GM23248 (cell line): ENCODE measurements at regions not wholly inside any gene's neighbourhood (a gene's known extent, or its start where the extent isn't known, plus 50 kb on each side); places are given as distances from the start of the nearest gene placed in this dataset.

Source experiments
- DNase-seq: peaks from one replicate; pipeline ENCODE4 v3.0.0-alpha.2; 2015
- H2AFZ ChIP-seq: fragments of 200-600 bp; sonication (generic); 2 replicates; pipeline ENCODE4 v1.6.1; 2016; ENCODE audit warnings: antibody characterized with exemption
- H3F3A ChIP-seq: fragments of 200-600 bp; sonication (generic); 2 replicates; pipeline ENCODE4 v1.6.1; 2016; ENCODE audit warnings: mild to moderate bottlenecking, antibody characterized with exemption, mixed run types; ENCODE audit not compliant: insufficient read depth
- H3K27ac ChIP-seq: fragments of 200-600 bp; sonication (generic); 2 replicates; pipeline ENCODE4 v1.5.1; 2016; ENCODE audit warnings: mild to moderate bottlenecking
- H3K27me3 ChIP-seq: fragments of 200-600 bp; sonication (generic); replicated peaks from 2 replicates; pipeline ENCODE4 v1.6.1; 2016; ENCODE audit warnings: mild to moderate bottlenecking; ENCODE audit not compliant: insufficient read depth
- H3K36me3 ChIP-seq: fragments of 200-600 bp; sonication (generic); 2 replicates; pipeline ENCODE4 v1.6.1; 2016; ENCODE audit warnings: low read depth, mild to moderate bottlenecking
- H3K4me1 ChIP-seq: fragments of 200-600 bp; sonication (generic); 2 replicates; pipeline ENCODE4 v1.6.1; 2016; ENCODE audit warnings: mild to moderate bottlenecking; ENCODE audit not compliant: insufficient read depth
- H3K4me2 ChIP-seq: fragments of 200-600 bp; sonication (generic); one replicate; pipeline ENCODE4 v1.6.1; 2016; ENCODE audit warnings: mild to moderate bottlenecking; ENCODE audit not compliant: unreplicated experiment
- H3K4me3 ChIP-seq: fragments of 200-600 bp; sonication (generic); 2 replicates; pipeline ENCODE4 v1.5.1; 2016; ENCODE audit warnings: mild to moderate bottlenecking
- H3K79me2 ChIP-seq: fragments of 200-600 bp; sonication (generic); 2 replicates; pipeline ENCODE4 v1.6.1; 2016; ENCODE audit warnings: mild to moderate bottlenecking; ENCODE audit not compliant: insufficient read depth
- H3K9ac ChIP-seq: fragments of 200-600 bp; sonication (generic); 2 replicates; pipeline ENCODE4 v1.6.1; 2016; ENCODE audit warnings: mild to moderate bottlenecking
- H3K9me2 ChIP-seq: fragments of 200-600 bp; sonication (generic); 2 replicates; pipeline ENCODE4 v1.6.1; 2016; ENCODE audit warnings: mixed run types, mild to moderate bottlenecking, moderate library complexity; ENCODE audit not compliant: insufficient read depth
- H3K9me3 ChIP-seq: fragments of 200-600 bp; sonication (generic); one replicate; pipeline ENCODE4 v1.6.1; 2017; ENCODE audit warnings: low read depth
- H4K20me1 ChIP-seq: fragments of 200-600 bp; sonication (generic); 2 replicates; pipeline ENCODE4 v1.6.0; 2016; ENCODE audit not compliant: insufficient read depth
- EZH2 ChIP-seq: fragments of 200-600 bp; sonication (generic); IDR thresholded peaks from 2 replicates; pipeline ENCODE4 v1.6.1; 2018; ENCODE audit warnings: antibody characterized with exemption, mild to moderate bottlenecking; ENCODE audit not compliant: insufficient read depth, poor library complexity, severe bottlenecking
- EZH2phosphoT487 ChIP-seq: fragments of 200-600 bp; sonication (generic); IDR thresholded peaks from 2 replicates; pipeline ENCODE4 v1.6.1; 2018; ENCODE audit warnings: antibody characterized with exemption, moderate library complexity, mild to moderate bottlenecking, low read depth; ENCODE audit not compliant: insufficient read depth
- WGBS, 2 experiments: methylation state at CpG; one replicate each; pipeline ENCODE4 v1.1.6; 2015 to 2017; ENCODE audit warnings: low lambda C conversion rate in 2 of 2, low coverage in 1 of 2; ENCODE audit errors: missing lambda C conversion rate in 2 of 2; 5-methylcytosine and 5-hydroxymethylcytosine counted together
- in situ Hi-C: fragments of 300-500 bp; cut with MboI; formaldehyde crosslinking; loops from 2 replicates; pipeline ENCODE4 v1.15.0; 2020

DNA sequence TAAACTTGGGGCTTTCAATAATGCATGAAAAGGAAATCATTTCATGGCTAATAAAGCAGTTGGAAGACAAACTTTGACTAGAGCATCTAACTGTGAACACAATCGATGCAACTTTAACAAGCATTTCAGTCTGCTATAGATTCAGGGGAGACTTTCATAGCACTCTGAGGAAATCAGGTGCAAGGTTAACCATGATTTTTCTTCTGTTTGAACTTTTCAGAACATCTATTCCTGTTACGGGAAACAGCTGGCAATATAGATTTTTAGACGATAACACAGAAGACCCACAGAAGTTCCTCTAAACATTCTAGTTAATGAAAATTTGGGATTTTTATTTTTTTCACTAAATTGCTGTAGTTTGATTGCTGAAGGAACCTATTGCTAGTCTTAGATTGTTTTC is 177.3 kb downstream of the TRIM33 start:
- Histone ChIP-seq H3K27ac (no peak overlapping the region), H3K4me1 (no peaks in the 10 kb centered on the region), H3K36me3 (no peaks in the 10 kb centered on the region), H4K20me1 (no peaks in the 10 kb centered on the region), H3K9me3 (no peaks in the 10 kb centered on the region), H3K4me3 (no peak overlapping the region), H3K79me2 (no peaks in the 10 kb centered on the region), H2AFZ (no peak overlapping the region), H3K9me2 (no peaks in the 10 kb centered on the region), H3K27me3 (peaks cover 30% of the 10 kb centered on the region), H3F3A (no peaks in the 10 kb centered on the region), H3K9ac (no peak overlapping the region), H3K4me2 (no peak overlapping the region)
- 85 to 89% methylated on average over 3 of the region's 3 CpGs for WGBS, 2 experiments
- in situ Hi-C loops, result no loop called here
- TF ChIP-seq EZH2 (no peak), EZH2phosphoT487 (no peak)
- no peak for DNase-seq

DNA sequence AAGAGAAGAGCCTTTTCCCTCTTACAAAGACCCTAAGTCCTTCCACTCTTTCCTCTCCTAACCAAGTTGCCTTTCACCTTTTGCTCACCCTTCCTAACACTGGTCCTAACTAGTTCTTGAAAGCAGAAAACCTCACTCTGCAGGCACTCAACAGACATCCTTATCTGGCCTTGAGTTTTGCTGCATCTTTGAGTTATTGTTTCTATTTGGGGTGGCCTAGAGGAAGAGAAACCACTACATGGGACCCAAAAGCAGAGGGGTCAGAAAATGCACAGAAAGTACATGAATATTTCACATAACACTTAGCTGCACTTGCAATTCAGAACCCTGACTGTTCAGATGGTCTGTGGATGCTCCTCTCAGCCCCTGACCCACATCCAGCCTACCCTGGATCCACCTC is 178.3 kb upstream of the SYT6 start:
- H3K79me2 ChIP-seq, result no peaks in the 10 kb centered on the region
- in situ Hi-C loops, result no loop called here

DNA sequence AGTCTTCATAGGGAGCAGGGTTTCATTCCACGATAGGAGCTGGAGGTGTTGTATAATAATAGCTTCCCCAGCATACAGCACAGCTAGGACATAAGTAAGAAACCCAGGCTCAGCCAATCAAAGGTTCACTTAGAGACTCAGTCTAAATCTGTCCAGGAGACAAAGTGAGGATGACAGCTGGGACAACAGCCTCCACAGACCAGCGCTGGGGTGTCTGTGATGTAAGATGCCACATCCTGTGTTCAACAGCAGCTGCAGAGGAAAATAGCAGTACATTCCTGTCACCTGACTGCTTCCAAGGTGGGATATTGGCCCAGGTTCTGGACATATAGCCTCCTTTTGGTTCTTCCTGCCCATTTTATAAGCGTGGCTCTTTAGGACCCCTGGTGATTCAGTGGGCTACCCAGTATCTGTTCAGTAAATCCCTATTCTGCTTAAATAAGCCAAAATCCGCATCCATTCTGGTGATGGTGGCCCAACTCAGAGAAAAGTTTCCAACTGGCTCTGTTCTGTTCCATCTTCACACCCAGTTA is 176.8 kb upstream of the SYT6 start:
- Histone ChIP-seq H3K27me3 (peaks cover 27% of the 10 kb centered on the region), H3K4me3 (no peak overlapping the region), H3F3A (no peaks in the 10 kb centered on the region), H3K79me2 (no peaks in the 10 kb centered on the region), H3K27ac (no peak overlapping the region), H4K20me1 (no peaks in the 10 kb centered on the region), H3K9me3 (no peaks in the 10 kb centered on the region), H3K4me1 (no peaks in the 10 kb centered on the region), H3K9me2 (no peaks in the 10 kb centered on the region), H2AFZ (no peak overlapping the region), H3K36me3 (no peaks in the 10 kb centered on the region), H3K9ac (no peak overlapping the region), H3K4me2 (no peak overlapping the region)
- in situ Hi-C loops, result no loop called here
- no peak for DNase-seq
- TF ChIP-seq EZH2phosphoT487 (no peak), EZH2 (no peak)
- 57 to 73% methylated on average over 4 of the region's 4 CpGs for WGBS, 2 experiments

More for the DNA sequence above, 178.3 kb upstream of the SYT6 start:
- TF ChIP-seq EZH2 (no peak), EZH2phosphoT487 (no peak)
- H3K27ac ChIP-seq, result no peak overlapping the region
- H3K27me3 ChIP-seq, result peaks cover 27% of the 10 kb centered on the region
- no peaks in the 10 kb centered on the region for H3F3A ChIP-seq
- no peaks in the 10 kb centered on the region for H3K9me3 ChIP-seq
- no peak overlapping the region for H3K9ac ChIP-seq
- no peaks in the 10 kb centered on the region for H3K4me1 ChIP-seq
- H3K9me2 ChIP-seq, result no peaks in the 10 kb centered on the region
- no peak overlapping the region for H3K4me2 ChIP-seq
- no peak overlapping the region for H2AFZ ChIP-seq
- no peaks in the 10 kb centered on the region for H4K20me1 ChIP-seq
- no peaks in the 10 kb centered on the region for H3K36me3 ChIP-seq
- no peak for DNase-seq
- no peak overlapping the region for H3K4me3 ChIP-seq

DNA sequence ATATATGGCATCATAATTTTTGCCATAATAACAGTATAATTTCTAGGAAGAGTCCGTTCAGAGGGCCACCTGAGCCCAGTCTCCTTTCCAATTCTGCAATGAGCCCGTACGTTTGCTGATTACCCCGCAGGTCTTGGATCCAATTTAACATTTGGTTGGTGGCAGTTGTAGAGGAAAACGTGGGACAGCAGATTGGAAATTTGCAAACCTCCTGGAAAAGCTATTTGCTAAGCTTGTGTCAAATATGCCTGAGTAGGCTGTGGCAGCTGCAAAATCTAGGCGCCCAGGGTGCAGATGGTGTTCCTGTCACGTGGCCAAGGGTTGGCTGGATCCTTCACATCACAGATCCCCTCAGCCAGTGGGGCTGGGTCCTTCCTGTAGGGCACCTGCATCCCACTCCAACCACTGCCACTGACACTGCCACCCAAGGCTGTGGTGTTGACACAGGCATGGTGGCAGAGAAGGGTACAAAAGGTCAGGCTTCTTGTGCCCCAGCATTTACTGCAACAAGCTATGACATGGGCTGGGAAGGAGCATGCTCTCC is 174.8 kb upstream of the SYT6 start:
- Histone ChIP-seq H3K4me1 (no peaks in the 10 kb centered on the region), H3K27me3 (peaks cover 25% of the 10 kb centered on the region), H3K27ac (no peak overlapping the region), H3F3A (no peaks in the 10 kb centered on the region), H3K4me2 (no peak overlapping the region), H2AFZ (no peak overlapping the region), H3K4me3 (no peak overlapping the region), H4K20me1 (no peaks in the 10 kb centered on the region), H3K9me2 (no peaks in the 10 kb centered on the region), H3K79me2 (no peaks in the 10 kb centered on the region), H3K9me3 (no peaks in the 10 kb centered on the region), H3K9ac (no peak overlapping the region), H3K36me3 (no peaks in the 10 kb centered on the region)
- in situ Hi-C loops, result no loop called here
- no peak for TF ChIP-seq EZH2phosphoT487
- no peak for DNase-seq
- WGBS, 2 experiments, result 32 to 33% methylated on average over 7 of the region's 7 CpGs

DNA sequence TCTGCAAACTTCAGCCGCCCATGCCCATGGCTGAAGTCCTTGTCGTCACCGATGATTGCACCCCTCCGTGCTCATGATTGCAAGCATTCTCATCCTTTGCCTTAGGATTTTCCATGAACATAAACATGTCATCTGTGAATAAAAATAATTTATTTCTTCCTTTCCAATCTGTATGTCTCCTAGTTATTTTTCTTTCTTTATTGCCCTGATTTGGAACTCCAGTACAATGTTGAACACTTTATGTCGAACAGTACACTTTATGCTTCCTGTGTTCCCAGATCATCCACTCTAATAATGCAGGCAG is 170.9 kb upstream of the SYT6 start:
- WGBS, 2 experiments, result 71 to 73% methylated on average over 5 of the region's 5 CpGs

More for the DNA sequence above, 170.9 kb upstream of the SYT6 start:
- Histone ChIP-seq H3K4me3 (no peak overlapping the region), H3K27ac (no peak overlapping the region), H4K20me1 (no peaks in the 10 kb centered on the region), H3F3A (peaks cover 28% of the 10 kb centered on the region), H3K9me2 (no peaks in the 10 kb centered on the region), H3K9ac (no peak overlapping the region), H3K4me1 (peaks cover 27% of the 10 kb centered on the region), H3K79me2 (no peaks in the 10 kb centered on the region), H2AFZ (no peak overlapping the region), H3K36me3 (no peaks in the 10 kb centered on the region), H3K9me3 (no peaks in the 10 kb centered on the region), H3K4me2 (no peak overlapping the region), H3K27me3 (peaks cover under 1% of the 10 kb centered on the region; the same call in 1 of the 2 replicates)
- TF ChIP-seq EZH2phosphoT487 (no peak), EZH2 (no peak)
- DNase-seq, result no peak
- in situ Hi-C loops, result no loop called here
